Mesendoderm (in vitro differentiated cells): ENCODE measurements at regions not wholly inside any gene's neighbourhood (a gene's known extent, or its start where the extent isn't known, plus 50 kb on each side); places are given as distances from the start of the nearest gene placed in this dataset.

Experiments
- DNase-seq: peaks from one replicate; pipeline ENCODE4 v3.0.0; 2013
- H2AK5ac ChIP-seq: 2 replicates; pipeline ENCODE4 v1.6.1; 2013; ENCODE audit warnings: low read length, inconsistent platforms
- H2BK120ac ChIP-seq: 2 replicates; pipeline ENCODE4 v1.6.1; 2013; ENCODE audit warnings: low read depth, mild to moderate bottlenecking, low read length, moderate library complexity, mixed read lengths
- H2BK15ac ChIP-seq: replicated peaks from 2 replicates; pipeline ENCODE4 v1.6.1; 2013; ENCODE audit warnings: low read depth, mild to moderate bottlenecking, moderate library complexity
- H2BK5ac ChIP-seq: 2 replicates; pipeline ENCODE4 v1.6.1; 2013; ENCODE audit warnings: low read length, inconsistent platforms
- H3K18ac ChIP-seq: 2 replicates; pipeline ENCODE4 v1.6.1; 2013; ENCODE audit warnings: mild to moderate bottlenecking, low read length, mixed read lengths
- H3K23ac ChIP-seq: one replicate; pipeline ENCODE4 v1.6.1; 2013; ENCODE audit warnings: low read length
- H3K27ac ChIP-seq: 2 replicates; pipeline ENCODE4 v1.5.1; 2013; ENCODE audit warnings: low read depth, mild to moderate bottlenecking, inconsistent platforms, low read length, moderate library complexity
- H3K27me3 ChIP-seq: 2 replicates; pipeline ENCODE4 v1.6.1; 2013; ENCODE audit warnings: low read length, control low read depth, mild to moderate bottlenecking, inconsistent platforms; ENCODE audit not compliant: insufficient read depth, poor library complexity
- H3K36me3 ChIP-seq: 2 replicates; pipeline ENCODE4 v1.6.1; 2013; ENCODE audit warnings: low read length, inconsistent platforms; ENCODE audit not compliant: control insufficient read depth, insufficient read depth
- H3K4ac ChIP-seq: one replicate; pipeline ENCODE4 v1.6.1; 2013; ENCODE audit warnings: low read depth, mild to moderate bottlenecking, low read length, moderate library complexity
- H3K4me1 ChIP-seq: 2 replicates; pipeline ENCODE4 v1.6.1; 2013; ENCODE audit warnings: low read depth, low read length, inconsistent platforms; ENCODE audit not compliant: control insufficient read depth
- H3K4me2 ChIP-seq: 2 replicates; pipeline ENCODE4 v1.6.1; 2013; ENCODE audit warnings: low read length
- H3K4me3 ChIP-seq: 2 replicates; pipeline ENCODE4 v1.5.1; 2013; ENCODE audit warnings: mild to moderate bottlenecking, low read length
- H3K56ac ChIP-seq: one replicate; pipeline ENCODE4 v1.6.1; 2013; ENCODE audit warnings: low read length
- H3K79me1 ChIP-seq: 2 replicates; pipeline ENCODE4 v1.6.1; 2013; ENCODE audit warnings: low read length, inconsistent platforms
- H3K79me2 ChIP-seq: 2 replicates; pipeline ENCODE4 v1.6.1; 2013; ENCODE audit warnings: mild to moderate bottlenecking, low read length; ENCODE audit not compliant: control insufficient read depth, insufficient read depth
- H3K9ac ChIP-seq: 2 replicates; pipeline ENCODE4 v1.6.1; 2013; ENCODE audit warnings: low read length, inconsistent platforms
- H4K5ac ChIP-seq: one replicate; pipeline ENCODE4 v1.6.1; 2013; ENCODE audit warnings: low read length
- H4K8ac ChIP-seq: one replicate; pipeline ENCODE4 v1.6.1; 2013; ENCODE audit warnings: low read depth, mild to moderate bottlenecking, control low read depth, low read length, moderate library complexity
- WGBS: extraction: QIAGEN DNeasy Blood & Tissue Kit; methylation state at CpG from one replicate; pipeline ENCODE4 v1.1.7; 2013; ENCODE audit warnings: low lambda C conversion rate, missing lambda C conversion rate; ENCODE audit not compliant: insufficient coverage; ENCODE audit errors: extremely low coverage; 5-methylcytosine and 5-hydroxymethylcytosine counted together

DNA sequence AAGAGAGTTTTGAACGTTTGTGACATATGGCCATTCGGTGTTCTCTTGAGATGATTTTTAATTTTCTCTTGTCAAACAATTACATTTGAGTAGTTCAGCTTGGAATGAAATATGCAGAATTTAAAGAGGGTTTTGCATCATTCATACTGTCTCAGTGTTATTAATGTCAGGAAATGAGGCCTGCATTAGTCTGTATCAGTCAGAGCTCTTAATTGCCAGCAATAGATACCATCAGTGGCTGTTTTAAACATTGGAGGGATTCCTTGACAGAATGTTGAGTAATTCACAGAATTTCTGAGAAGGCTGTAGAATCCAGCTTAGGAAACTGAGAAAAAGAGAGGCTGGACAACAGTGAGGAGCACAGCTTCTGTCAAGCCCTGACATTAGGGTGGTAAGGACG is 722.0 kb downstream of the NR2F2 start:
- H4K8ac ChIP-seq = no peak overlapping the region
- no peaks in the 10 kb centered on the region for H3K36me3 ChIP-seq
- no peak overlapping the region for H3K9ac ChIP-seq
- no peak overlapping the region for H2BK120ac ChIP-seq
- no peak overlapping the region for H2BK15ac ChIP-seq
- no peaks in the 10 kb centered on the region for H3K79me1 ChIP-seq
- no peak overlapping the region for H2BK5ac ChIP-seq
- no peak overlapping the region for H3K27ac ChIP-seq
- no peaks in the 10 kb centered on the region for H3K27me3 ChIP-seq
- H4K5ac ChIP-seq = no peak overlapping the region
- no peaks in the 10 kb centered on the region for H3K79me2 ChIP-seq
- H3K4me2 ChIP-seq = no peak overlapping the region
- H3K4me3 ChIP-seq = no peak overlapping the region
- H3K18ac ChIP-seq = no peak overlapping the region
- no peak overlapping the region for H3K4ac ChIP-seq
- no peak for DNase-seq
- no peak overlapping the region for H2AK5ac ChIP-seq
- no peaks in the 10 kb centered on the region for H3K4me1 ChIP-seq
- no CpG with 5 or more reads among the region's 3 CpGs for WGBS
- no peak overlapping the region for H3K56ac ChIP-seq
- no peak overlapping the region for H3K23ac ChIP-seq

DNA sequence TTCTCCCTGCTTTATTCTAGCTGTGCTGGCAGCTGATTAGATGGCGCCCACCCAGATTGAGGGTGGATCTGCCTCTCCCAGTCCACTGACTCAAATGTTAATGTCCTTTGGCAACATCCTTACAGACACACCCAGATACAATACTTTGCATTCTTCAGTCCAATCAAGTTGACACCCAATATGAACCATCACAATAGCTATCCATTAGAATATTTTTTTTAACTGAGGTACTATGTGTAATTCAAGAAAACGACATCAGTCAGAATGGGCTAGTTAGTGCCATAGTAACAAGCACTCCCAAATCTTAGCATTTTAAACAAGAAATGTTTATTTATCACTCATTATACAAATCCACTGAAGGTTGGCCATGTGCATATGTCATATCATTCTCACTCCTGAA is 723.1 kb downstream of the NR2F2 start:
- Histone ChIP-seq H3K27me3 (no peaks in the 10 kb centered on the region), H2BK120ac (no peak overlapping the region), H3K23ac (no peak overlapping the region), H2AK5ac (no peak overlapping the region), H3K4me1 (no peaks in the 10 kb centered on the region), H3K79me1 (no peaks in the 10 kb centered on the region), H3K9ac (no peak overlapping the region), H3K79me2 (no peaks in the 10 kb centered on the region), H3K56ac (no peak overlapping the region), H4K8ac (no peak overlapping the region), H3K27ac (no peak overlapping the region), H2BK15ac (no peak overlapping the region), H3K18ac (no peak overlapping the region), H2BK5ac (no peak overlapping the region), H4K5ac (no peak overlapping the region), H3K36me3 (no peaks in the 10 kb centered on the region), H3K4ac (no peak overlapping the region), H3K4me3 (no peak overlapping the region), H3K4me2 (no peak overlapping the region)
- WGBS = no CpG with 5 or more reads among the region's 2 CpGs
- no peak for DNase-seq

DNA sequence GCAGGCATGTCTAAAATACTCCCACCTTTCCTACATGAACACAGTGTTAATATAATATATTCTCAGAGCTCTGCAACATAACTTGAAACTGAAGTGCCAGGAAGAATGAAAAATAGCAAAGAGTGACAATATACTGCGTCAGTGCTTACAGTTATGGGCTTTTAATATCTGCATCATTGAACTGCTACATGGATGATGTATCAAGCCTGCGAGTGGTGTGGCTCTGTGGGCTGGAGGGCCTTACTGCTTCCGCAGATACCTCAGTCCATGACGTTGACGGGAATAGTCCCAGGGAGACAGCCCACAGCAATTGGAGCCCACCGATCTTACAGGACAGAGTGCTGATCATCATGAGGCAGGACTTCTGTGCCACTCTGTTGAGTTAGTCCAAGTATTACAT is 727.0 kb downstream of the NR2F2 start:
- DNase-seq = no peak
- Histone ChIP-seq H3K4me3 (no peak overlapping the region), H3K36me3 (no peaks in the 10 kb centered on the region), H2BK5ac (no peak overlapping the region), H3K18ac (no peak overlapping the region), H3K79me1 (no peaks in the 10 kb centered on the region), H3K9ac (no peak overlapping the region), H4K8ac (no peak overlapping the region), H2AK5ac (no peak overlapping the region), H3K56ac (no peak overlapping the region), H3K23ac (no peak overlapping the region), H3K4me1 (no peaks in the 10 kb centered on the region), H3K79me2 (no peaks in the 10 kb centered on the region), H2BK120ac (no peak overlapping the region), H3K4ac (no peak overlapping the region), H4K5ac (no peak overlapping the region), H3K27me3 (no peaks in the 10 kb centered on the region), H2BK15ac (no peak overlapping the region), H3K4me2 (no peak overlapping the region), H3K27ac (no peak overlapping the region)
- WGBS = no CpG with 5 or more reads among the region's 6 CpGs

GRCh38 chr15:97059281-97059680 is 728.8 kb downstream of the NR2F2 start:
- Histone ChIP-seq H3K27me3 (no peaks in the 10 kb centered on the region), H3K56ac (no peak overlapping the region), H4K8ac (no peak overlapping the region), H3K79me2 (no peaks in the 10 kb centered on the region), H3K4me1 (no peaks in the 10 kb centered on the region), H3K4me3 (no peak overlapping the region), H3K9ac (no peak overlapping the region), H2BK120ac (no peak overlapping the region), H2BK15ac (no peak overlapping the region), H3K27ac (no peak overlapping the region), H3K23ac (no peak overlapping the region), H3K4ac (no peak overlapping the region), H3K4me2 (no peak overlapping the region), H2AK5ac (no peak overlapping the region), H3K18ac (no peak overlapping the region), H3K36me3 (no peaks in the 10 kb centered on the region), H2BK5ac (no peak overlapping the region), H3K79me1 (no peaks in the 10 kb centered on the region), H4K5ac (no peak overlapping the region)
- whole genome bisulfite sequencing = no CpG with 5 or more reads among the region's 5 CpGs
- DNase-seq = no peak

GRCh38 chr15:97061392-97061791 is 730.9 kb downstream of the NR2F2 start:
- no peaks in the 10 kb centered on the region for H3K36me3 ChIP-seq
- no peak overlapping the region for H3K23ac ChIP-seq
- no peak overlapping the region for H4K8ac ChIP-seq
- no peak overlapping the region for H3K4ac ChIP-seq
- H3K56ac ChIP-seq = no peak overlapping the region
- no peak overlapping the region for H3K4me3 ChIP-seq
- H3K4me1 ChIP-seq = no peaks in the 10 kb centered on the region
- H3K18ac ChIP-seq = no peak overlapping the region
- H3K79me2 ChIP-seq = no peaks in the 10 kb centered on the region
- H3K27ac ChIP-seq = no peak overlapping the region
- no peak overlapping the region for H2BK5ac ChIP-seq
- H2BK120ac ChIP-seq = no peak overlapping the region
- no peak for DNase-seq
- H2AK5ac ChIP-seq = no peak overlapping the region
- WGBS = no CpG with 5 or more reads among the region's 2 CpGs
- H3K4me2 ChIP-seq = no peak overlapping the region
- H3K9ac ChIP-seq = no peak overlapping the region
- no peak overlapping the region for H4K5ac ChIP-seq
- H3K79me1 ChIP-seq = no peaks in the 10 kb centered on the region
- no peak overlapping the region for H2BK15ac ChIP-seq
- H3K27me3 ChIP-seq = no peaks in the 10 kb centered on the region

GRCh38 chr15:97071668-97072067 is 741.2 kb downstream of the NR2F2 start:
- no peak overlapping the region for H3K27ac ChIP-seq
- H3K9ac ChIP-seq = no peak overlapping the region
- H3K4me1 ChIP-seq = no peaks in the 10 kb centered on the region
- no peak overlapping the region for H3K4me3 ChIP-seq
- H2BK5ac ChIP-seq = no peak overlapping the region
- no peaks in the 10 kb centered on the region for H3K79me1 ChIP-seq
- H2AK5ac ChIP-seq = no peak overlapping the region
- no peaks in the 10 kb centered on the region for H3K36me3 ChIP-seq
- H3K27me3 ChIP-seq = no peaks in the 10 kb centered on the region
- WGBS = no CpG with 5 or more reads among the region's 4 CpGs
- H3K56ac ChIP-seq = no peak overlapping the region
- H3K4me2 ChIP-seq = no peak overlapping the region
- no peak overlapping the region for H2BK15ac ChIP-seq
- no peaks in the 10 kb centered on the region for H3K79me2 ChIP-seq
- H4K8ac ChIP-seq = no peak overlapping the region
- H3K23ac ChIP-seq = no peak overlapping the region
- no peak overlapping the region for H2BK120ac ChIP-seq
- no peak overlapping the region for H3K18ac ChIP-seq
- DNase-seq = no peak
- H4K5ac ChIP-seq = no peak overlapping the region
- H3K4ac ChIP-seq = no peak overlapping the region
